ENCODE measurements at regions not wholly inside any gene's neighbourhood (a gene's known extent, or its start where the extent isn't known, plus 50 kb on each side); places are given as distances from the start of the nearest gene placed in this dataset.

GRCh38 chr1:38340409-38340808 is 293.8 kb upstream of the POU3F1 start:
- no peak for TF ChIP-seq CTCF (IDR thresholded peaks at IDR 0.05; ENCODE audit: extremely low read depth in 1 of 2, insufficient read depth in 1 of 2, low read depth in 1 of 2, low read length in 2 of 2)
- TF ChIP-seq POLR2A (IDR thresholded peaks at IDR 0.05; ENCODE audit: low read depth, low read length): no peak
- TF ChIP-seq EZH2 (IDR thresholded peaks at IDR 0.05; ENCODE audit: borderline replicate concordance, low read depth, low read length, severe bottlenecking): no peak
- TF ChIP-seq POLR2AphosphoS5 (IDR thresholded peaks at IDR 0.05; ENCODE audit: insufficient read depth, low read depth, low read length): no peak
- no peak for TF ChIP-seq MYC (IDR thresholded peaks at IDR 0.05; ENCODE audit: low read depth, low read length)
- no peak for TF ChIP-seq JUN (IDR thresholded peaks at IDR 0.05; ENCODE audit: borderline replicate concordance, insufficient read depth, insufficient read length, low read depth)
